Pancreas (tissue), 10 donors: ENCODE measurements at regions not wholly inside any gene's neighbourhood (a gene's known extent, or its start where the extent isn't known, plus 50 kb on each side); places are given as distances from the start of the nearest gene placed in this dataset.

Experiments
- ATAC-seq, 4 donors: fragments of 200-7000 bp; cut with Tn5 transposase; one replicate each; pipeline versions ENCODE4 v1.8.0 to v1.9.1; 2020; ENCODE audit warnings: mild to moderate bottlenecking in 4 of 4, moderate library complexity in 4 of 4
- DNase-seq, 6 donors: peaks; one replicate each; pipeline ENCODE4 v3.0.0-alpha.2; 2020
- FAIRE-seq: peaks from 2 replicates; lab custom pipeline; 2012; peaks lifted over from hg19 to GRCh38; lab: Jason Lieb, UNC
- H3K27ac ChIP-seq, 4 donors: fragments of 200-600 bp; sonication (generic); 1 replicate in 3 of 4; 2 replicates in 1 of 4; pipeline versions ENCODE4 v1.5.0 to v1.8.0; 2020
- H3K27me3 ChIP-seq, 4 donors: fragments of 200-600 bp; one replicate each; pipeline ENCODE4 v1.8.0; 2021
- H3K36me3 ChIP-seq, 3 donors: fragments of 200-600 bp; sonication (generic) in 1 of 3; one replicate each; pipeline versions ENCODE4 v1.5.0 to v1.8.0; 2020 to 2021
- H3K4me1 ChIP-seq, 3 donors: fragments of 200-600 bp; one replicate each; pipeline ENCODE4 v1.8.0; 2021
- H3K4me3 ChIP-seq, 4 donors: fragments of 200-600 bp; sonication (generic) in 2 of 4; one replicate each; pipeline versions ENCODE4 v1.5.0 to v1.8.0; 2020 to 2021
- H3K9me3 ChIP-seq, 4 donors: fragments of 200-600 bp; one replicate each; pipeline ENCODE4 v1.8.0; 2021
- WGBS, 2 donors: extraction: QIAGEN DNeasy Blood & Tissue Kit; methylation state at CpG; one replicate each; pipeline ENCODE4 v1.1.7; 2013; 5-methylcytosine and 5-hydroxymethylcytosine counted together
- intact Hi-C, 3 donors: fragments of 100-400 bp; cut with DNase I; formaldehyde crosslinking; loops; one replicate each; pipeline versions ENCODE4 v1.11.1 to v1.14.2; 2022
- TF ChIP-seq, protein P1 (sequence below), 4 donors: fragments of 200-600 bp; sonication (generic) in 3 of 4; IDR thresholded peaks; one replicate each; pipeline versions ENCODE4 v1.5.0 to v1.8.0; 2021; ENCODE audit warnings: antibody characterized with exemption in 4 of 4
- donor health status: healthy with polysubstance abuse.
- donor health status: DM: no; HTN: no; CAD: no; lungs with moderate emphysema.
- donor health status: DM: no; HTN: no; CAD: no.
- donor health status: control.
- donor health status: control.
- donor health status: Bipolar disorder and iron deficiency.
- donor health status: DM: yes; HTN: yes; CAD: no.
- donor health status: DM: no; HTN: no; CAD: no.
- donor health status: DM: no; HTN: no; CAD: no.
- donor health status: DM: yes; HTN: yes; CAD: no.

DNA sequence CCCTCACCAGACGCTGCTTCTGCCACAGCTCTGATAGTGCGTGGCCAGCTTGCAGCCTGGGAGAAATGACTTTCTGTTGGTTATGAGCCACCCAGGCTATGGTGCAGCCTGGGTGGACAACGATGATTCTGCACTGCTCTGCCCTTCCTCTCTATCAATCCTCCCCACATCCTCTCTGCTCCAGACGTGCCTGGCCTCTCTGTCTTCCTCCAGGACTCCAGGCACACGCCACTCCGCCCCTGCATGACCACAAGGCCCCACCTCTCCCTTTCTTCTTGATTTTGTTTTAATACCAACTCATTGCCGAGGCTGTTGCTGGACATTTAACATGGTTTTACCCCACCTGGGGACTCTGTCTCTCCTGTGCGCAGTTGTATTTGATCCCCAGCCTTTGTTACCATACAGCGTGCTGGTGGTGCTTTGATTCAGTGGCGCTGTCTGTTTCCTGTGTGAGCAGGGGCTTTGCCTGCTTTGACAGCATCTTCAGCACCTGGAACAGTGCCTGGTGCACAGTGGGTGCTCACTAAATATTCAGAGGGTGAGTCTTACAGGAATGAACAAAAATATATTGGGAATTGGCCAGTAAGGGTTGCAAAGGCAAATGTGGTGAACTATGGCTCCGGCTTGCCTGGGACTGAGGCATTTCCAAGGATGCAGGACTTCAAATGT lies 280.9 kb downstream of the CDH26 start:
- intact Hi-C loops: no loop called here
- ATAC-seq: no peak
- DNase-seq: no peak
- Histone ChIP-seq H3K27ac (no peak overlapping the region), H3K4me1 (no peaks in the 10 kb centered on the region), H3K4me3 (no peak overlapping the region), H3K27me3 (no peaks in the 10 kb centered on the region), H3K9me3 (no peaks in the 10 kb centered on the region), H3K36me3 (no peaks in the 10 kb centered on the region)
- TF ChIP-seq, protein P1, sequence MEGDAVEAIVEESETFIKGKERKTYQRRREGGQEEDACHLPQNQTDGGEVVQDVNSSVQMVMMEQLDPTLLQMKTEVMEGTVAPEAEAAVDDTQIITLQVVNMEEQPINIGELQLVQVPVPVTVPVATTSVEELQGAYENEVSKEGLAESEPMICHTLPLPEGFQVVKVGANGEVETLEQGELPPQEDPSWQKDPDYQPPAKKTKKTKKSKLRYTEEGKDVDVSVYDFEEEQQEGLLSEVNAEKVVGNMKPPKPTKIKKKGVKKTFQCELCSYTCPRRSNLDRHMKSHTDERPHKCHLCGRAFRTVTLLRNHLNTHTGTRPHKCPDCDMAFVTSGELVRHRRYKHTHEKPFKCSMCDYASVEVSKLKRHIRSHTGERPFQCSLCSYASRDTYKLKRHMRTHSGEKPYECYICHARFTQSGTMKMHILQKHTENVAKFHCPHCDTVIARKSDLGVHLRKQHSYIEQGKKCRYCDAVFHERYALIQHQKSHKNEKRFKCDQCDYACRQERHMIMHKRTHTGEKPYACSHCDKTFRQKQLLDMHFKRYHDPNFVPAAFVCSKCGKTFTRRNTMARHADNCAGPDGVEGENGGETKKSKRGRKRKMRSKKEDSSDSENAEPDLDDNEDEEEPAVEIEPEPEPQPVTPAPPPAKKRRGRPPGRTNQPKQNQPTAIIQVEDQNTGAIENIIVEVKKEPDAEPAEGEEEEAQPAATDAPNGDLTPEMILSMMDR (IDR thresholded peaks at IDR 0.05): no peak
- FAIRE-seq: no peak
- 60 to 78% methylated on average over 11 of the region's 11 CpGs for whole genome bisulfite sequencing, 2 donors

DNA sequence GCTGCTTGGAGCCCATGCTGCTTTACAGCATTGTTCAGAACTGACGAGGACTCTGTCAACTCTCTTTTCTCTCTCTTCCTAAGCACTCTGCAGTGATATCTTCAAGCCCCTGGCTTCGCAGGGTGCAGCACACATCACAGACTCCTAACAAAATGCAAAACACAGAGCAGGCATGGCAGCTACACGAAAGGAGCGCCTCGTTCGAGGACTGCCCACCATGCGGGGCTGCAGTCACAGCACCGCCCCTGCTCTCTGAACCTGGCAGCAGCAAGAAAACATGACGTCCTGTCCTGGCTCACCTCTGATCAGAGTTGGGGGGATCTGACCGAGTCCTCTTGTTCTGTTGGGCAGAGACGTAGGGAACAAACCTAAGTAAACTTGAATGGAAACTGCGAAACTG lies 281.7 kb downstream of the CDH26 start:
- TF ChIP-seq, protein P1 (IDR thresholded peaks at IDR 0.05): no peak
- no peak for FAIRE-seq
- 35 to 50% methylated on average over 12 of the region's 12 CpGs for WGBS, 2 donors

DNA sequence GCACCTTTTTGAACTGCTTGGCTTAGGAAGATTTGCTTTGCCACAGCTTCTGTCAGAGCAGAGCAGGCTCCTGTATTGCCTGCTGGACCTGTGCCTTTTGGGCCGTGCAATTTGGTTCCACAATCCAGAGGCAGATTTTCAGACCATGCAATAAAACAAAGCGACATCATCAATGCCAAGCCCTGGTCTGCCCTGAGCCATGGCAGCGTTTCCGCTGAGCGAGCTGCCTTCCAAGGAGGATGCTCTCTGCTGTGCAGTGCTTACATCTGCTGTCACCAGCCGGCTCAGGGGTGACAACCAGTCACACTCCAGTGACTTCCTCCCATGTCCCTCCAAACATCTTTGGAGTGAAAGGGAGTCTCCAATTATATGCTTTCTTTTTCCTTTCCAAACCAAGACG lies 282.2 kb downstream of the CDH26 start:
- Histone ChIP-seq H3K36me3 (no peaks in the 10 kb centered on the region), H3K9me3 (no peaks in the 10 kb centered on the region), H3K4me3 (no peak overlapping the region), H3K27ac (no peak overlapping the region), H3K27me3 (no peaks in the 10 kb centered on the region), H3K4me1 (no peaks in the 10 kb centered on the region)
- ATAC-seq: no peak
- FAIRE-seq: no peak
- TF ChIP-seq, protein P1 (IDR thresholded peaks at IDR 0.05): no peak
- 63 to 85% methylated on average over 7 of the region's 7 CpGs for WGBS, 2 donors
- intact Hi-C loops: no loop called here
- DNase-seq: no peak

More for the DNA sequence above, 281.7 kb downstream of the CDH26 start:
- no peak overlapping the region for H3K27ac ChIP-seq
- intact Hi-C loops: no loop called here
- no peaks in the 10 kb centered on the region for H3K36me3 ChIP-seq
- H3K9me3 ChIP-seq: no peaks in the 10 kb centered on the region
- no peak for DNase-seq
- H3K4me3 ChIP-seq: no peak overlapping the region
- no peak for ATAC-seq
- no peaks in the 10 kb centered on the region for H3K4me1 ChIP-seq
- no peaks in the 10 kb centered on the region for H3K27me3 ChIP-seq

DNA sequence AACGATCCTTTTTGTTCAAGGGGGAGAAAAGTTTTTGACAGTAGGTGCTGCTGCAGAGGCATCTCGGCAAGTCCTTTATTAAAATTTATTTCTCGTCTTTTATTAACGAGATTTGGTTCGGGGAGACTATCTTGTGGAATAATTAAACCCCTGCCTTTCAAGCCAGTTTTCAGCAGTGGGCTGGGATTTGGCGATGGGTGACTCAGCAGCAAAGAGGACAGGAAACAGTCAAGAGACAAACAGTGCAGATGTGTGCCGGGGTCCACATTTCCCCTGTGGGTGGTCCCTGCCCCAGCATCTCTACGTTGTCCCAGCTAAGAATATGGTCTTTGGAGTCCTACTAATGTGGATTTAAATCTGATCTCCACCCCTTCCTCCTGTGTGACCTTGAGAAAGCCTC lies 282.8 kb downstream of the CDH26 start:
- FAIRE-seq (no peak), ATAC-seq (no peak), DNase-seq (no peak)
- H3K36me3 ChIP-seq: no peaks in the 10 kb centered on the region
- H3K4me1 ChIP-seq: no peaks in the 10 kb centered on the region
- H3K27ac ChIP-seq: no peak overlapping the region
- TF ChIP-seq, protein P1 (IDR thresholded peaks at IDR 0.05): no peak
- 59 to 71% methylated on average over 8 of the region's 8 CpGs for WGBS, 2 donors
- H3K4me3 ChIP-seq: no peak overlapping the region
- H3K27me3 ChIP-seq: no peaks in the 10 kb centered on the region
- intact Hi-C loops: no loop called here
- no peaks in the 10 kb centered on the region for H3K9me3 ChIP-seq

DNA sequence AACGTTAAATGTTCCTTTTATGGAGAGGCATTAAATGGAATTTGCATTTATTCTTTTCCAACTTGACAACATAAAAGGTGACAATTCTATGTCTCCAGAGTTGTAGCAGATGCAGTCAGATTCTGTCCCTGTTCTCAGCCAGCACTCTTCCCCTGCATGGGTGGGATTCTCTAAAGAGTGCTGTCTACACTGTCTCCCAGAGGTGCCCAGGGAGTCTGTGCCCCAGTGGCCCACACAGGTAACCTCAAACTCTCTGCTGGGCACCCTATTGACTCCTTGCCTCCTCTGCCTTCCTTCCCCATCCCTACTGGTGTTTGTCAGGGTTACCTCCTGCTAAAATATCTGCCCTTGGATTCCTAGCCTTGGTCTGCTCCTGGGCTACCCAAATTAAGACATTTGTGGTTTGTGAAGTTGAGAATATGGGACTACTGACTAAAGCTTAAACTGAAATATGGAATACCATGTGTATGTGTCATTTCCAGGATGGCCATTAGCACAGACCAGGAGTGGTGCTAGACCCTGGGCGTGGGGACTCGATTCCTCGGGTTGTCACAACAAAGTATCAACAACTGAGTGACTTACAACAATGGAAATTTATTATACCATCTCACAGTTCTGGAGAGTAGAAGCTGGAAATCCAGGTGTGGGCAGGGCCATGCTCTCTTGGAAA lies 284.7 kb downstream of the CDH26 start:
- no peak for ATAC-seq
- FAIRE-seq: no peak
- no peak overlapping the region for H3K4me3 ChIP-seq
- TF ChIP-seq, protein P1 (IDR thresholded peaks at IDR 0.05): no peak
- intact Hi-C loops: no loop called here
- no peaks in the 10 kb centered on the region for H3K9me3 ChIP-seq
- H3K27ac ChIP-seq: no peak overlapping the region
- H3K4me1 ChIP-seq: no peaks in the 10 kb centered on the region
- H3K27me3 ChIP-seq: no peaks in the 10 kb centered on the region
- WGBS, 2 donors: 66 to 81% methylated on average over 4 of the region's 4 CpGs
- H3K36me3 ChIP-seq: no peaks in the 10 kb centered on the region
- DNase-seq: no peak
